ENCODE measurements at regions not wholly inside any gene's neighbourhood (a gene's known extent, or its start where the extent isn't known, plus 50 kb on each side); places are given as distances from the start of the nearest gene placed in this dataset.

DNA sequence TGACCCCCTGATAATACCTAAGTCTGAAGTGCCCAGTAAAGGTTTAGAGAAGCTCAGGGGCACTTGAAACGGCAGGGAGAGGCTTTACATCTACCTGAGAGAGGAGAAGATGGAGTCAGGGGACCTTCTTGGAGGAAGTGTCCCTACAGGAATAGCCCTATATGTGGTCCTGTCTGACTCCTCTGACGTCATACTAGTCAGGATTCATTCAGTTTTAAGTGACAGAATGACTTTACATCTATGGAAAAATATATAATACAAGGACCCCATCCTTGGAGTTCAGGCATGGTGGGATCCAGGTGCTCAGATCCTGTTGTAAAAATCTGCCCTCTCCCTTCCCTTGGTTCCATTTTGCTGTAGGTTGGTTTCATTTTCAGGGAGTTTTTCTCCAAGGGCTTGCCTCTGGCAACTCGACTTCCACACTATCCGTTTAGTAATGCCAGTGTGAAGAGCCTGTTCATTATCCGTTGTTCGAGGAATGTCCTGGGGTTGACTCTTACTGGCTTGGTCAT, 205.6 kb downstream of the IRF8 start:
- no peak for TF ChIP-seq CTCF (IDR thresholded peaks at IDR 0.05)
- FAIRE-seq (no peak), ATAC-seq (no peak), DNase-seq (no peak)
- H3K36me3 ChIP-seq = no peaks in the 10 kb centered on the region
- H3K27ac ChIP-seq = no peak overlapping the region
- H3K4me1 ChIP-seq = no peaks in the 10 kb centered on the region
- intact Hi-C loops (cut with DNase I) = no loop called here
- H3K9me3 ChIP-seq = no peaks in the 10 kb centered on the region
- no peaks in the 10 kb centered on the region for H3K27me3 ChIP-seq
- H3K4me3 ChIP-seq = no peak overlapping the region
- WGBS, 2 donors = 60 to 67% methylated on average over 6 of the region's 6 CpGs

- Histone ChIP-seq H3K27me3 (no peaks in the 10 kb centered on the region), H3K4me3 (no peak overlapping the region), H3K4me1 (no peaks in the 10 kb centered on the region), H3K9me3 (no peaks in the 10 kb centered on the region), H3K36me3 (no peaks in the 10 kb centered on the region), H3K27ac (no peak overlapping the region)
- ATAC-seq (no peak), FAIRE-seq (no peak), DNase-seq (no peak)
- TF ChIP-seq CTCF (IDR thresholded peaks at IDR 0.05) = no peak
- 70 to 72% methylated on average over 19 of the region's 19 CpGs for WGBS, 2 donors
- intact Hi-C loops (cut with DNase I) = no loop called here
Observed at GRCh38 chr16:86107215-86107825, 208.4 kb downstream of the IRF8 start.

- Histone ChIP-seq H3K27me3 (no peaks in the 10 kb centered on the region), H3K4me1 (no peaks in the 10 kb centered on the region), H3K27ac (no peak overlapping the region), H3K36me3 (no peaks in the 10 kb centered on the region), H3K4me3 (no peak overlapping the region), H3K9me3 (no peaks in the 10 kb centered on the region)
- WGBS, 2 donors = 92 to 100% methylated on average over 3 of the region's 3 CpGs
- intact Hi-C loops (cut with DNase I) = no loop called here
- no peak for FAIRE-seq
- no peak for DNase-seq
- ATAC-seq = no peak
- no peak for TF ChIP-seq CTCF (IDR thresholded peaks at IDR 0.05)
Observed at GRCh38 chr16:86108062-86108461, 209.1 kb downstream of the IRF8 start.

DNA sequence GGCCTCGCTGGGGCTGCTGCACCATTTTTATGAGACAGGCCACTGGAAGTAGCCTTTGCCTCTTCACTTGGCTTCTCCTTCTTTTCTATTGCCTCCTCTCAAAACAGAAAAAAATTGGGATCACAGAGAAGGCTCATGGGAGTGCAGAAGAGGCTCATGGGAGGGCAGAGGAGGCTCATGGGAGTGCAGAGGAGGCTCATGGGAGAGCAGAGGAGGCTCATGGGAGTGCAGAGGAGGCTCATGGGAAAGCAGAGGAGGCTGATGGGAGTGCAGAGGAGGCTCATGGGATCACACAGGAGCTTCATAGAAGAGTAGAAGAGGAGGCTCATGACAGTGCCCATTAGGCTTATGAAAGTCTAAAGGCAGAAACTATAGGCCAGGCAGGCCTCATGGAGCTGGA, 211.2 kb downstream of the IRF8 start:
- intact Hi-C loops (cut with DNase I) = no loop called here
- Histone ChIP-seq H3K9me3 (no peaks in the 10 kb centered on the region), H3K4me3 (no peak overlapping the region), H3K27ac (no peak overlapping the region), H3K27me3 (no peaks in the 10 kb centered on the region), H3K36me3 (no peaks in the 10 kb centered on the region), H3K4me1 (no peaks in the 10 kb centered on the region)
- ATAC-seq = no peak
- no peak for DNase-seq
- no peak for TF ChIP-seq CTCF (IDR thresholded peaks at IDR 0.05)
- 68 to 91% methylated on average over 1 of the region's 1 CpG for WGBS, 2 donors
- FAIRE-seq = no peak

GRCh38 chr16:86110726-86111125, 211.8 kb downstream of the IRF8 start:
- no peak for TF ChIP-seq CTCF (IDR thresholded peaks at IDR 0.05)
- WGBS, 2 donors = 87 to 100% methylated on average over 4 of the region's 4 CpGs
- no peak for FAIRE-seq

More at GRCh38 chr16:86110726-86111125, 211.8 kb downstream of the IRF8 start:
- DNase-seq (no peak), ATAC-seq (no peak)
- Histone ChIP-seq H3K4me3 (no peak overlapping the region), H3K9me3 (no peaks in the 10 kb centered on the region), H3K36me3 (no peaks in the 10 kb centered on the region), H3K27me3 (no peaks in the 10 kb centered on the region), H3K27ac (no peak overlapping the region), H3K4me1 (no peaks in the 10 kb centered on the region)
- intact Hi-C loops (cut with DNase I) = no loop called here

Measured in pancreas (tissue), 10 donors.